Gastrocnemius medialis (tissue), 4 donors: ENCODE measurements at regions not wholly inside any gene's neighbourhood (a gene's known extent, or its start where the extent isn't known, plus 50 kb on each side); places are given as distances from the start of the nearest gene placed in this dataset.

ENCODE experiments used
- CTCF ChIP-seq, 5 experiments: fragments of 450-650 bp in 3 of 5; fragments of 200-600 bp in 2 of 5; sonication (generic) in 2 of 5; IDR thresholded peaks in 4 of 5; conservative IDR thresholded peaks in 1 of 5; 1 replicate in 4 of 5; 2 replicates in 1 of 5; pipeline ENCODE4 v1.5.1; 2016 to 2019; ENCODE audit warnings: antibody characterized with exemption in 5 of 5, mild to moderate bottlenecking in 3 of 5, moderate library complexity in 3 of 5
- POLR2A ChIP-seq, 2 donors: fragments of 450-650 bp; IDR thresholded peaks; one replicate each; pipeline ENCODE4 v1.6.1; 2017; ENCODE audit warnings: antibody characterized with exemption in 2 of 2, mild to moderate bottlenecking in 2 of 2, moderate library complexity in 2 of 2

- TF ChIP-seq CTCF (IDR thresholded peaks at IDR 0.05 in 4 of 5, conservative IDR thresholded peaks at IDR 0.05 in 1 of 5) (no peak), POLR2A (IDR thresholded peaks at IDR 0.05) (no peak)
These were observed 606.0 kb downstream of the BCOR start for GRCh38 chrX:39491548-39492297.
